AG04449 (cell line): ENCODE measurements at regions not wholly inside any gene's neighbourhood (a gene's known extent, or its start where the extent isn't known, plus 50 kb on each side); places are given as distances from the start of the nearest gene placed in this dataset.

ENCODE experiments used
- CTCF ChIA-PET: fragments of 350-600 bp; formaldehyde crosslinking; extraction: SDS; loops from one replicate; lab custom pipeline; 2021; ENCODE audit warnings: antibody characterized with exemption; lab: Yijun Ruan, JAX
- POLR2A ChIA-PET: fragments of 400-600, 350-600 bp; formaldehyde crosslinking; extraction: SDS; loops from one replicate; lab custom pipeline; 2020; ENCODE audit warnings: antibody characterized with exemption, inconsistent platforms; lab: Yijun Ruan, JAX
- DNase-seq: peaks from one replicate; pipeline ENCODE4 v3.0.0-alpha.2; 2010; ENCODE audit warnings: low read depth, low spot score
- H3K4me3 ChIP-seq: 2 replicates; pipeline ENCODE4 v1.5.1; 2011; ENCODE audit warnings: low read depth, mild to moderate bottlenecking, control low read depth, low read length
- CTCF ChIP-seq: IDR thresholded peaks from one replicate; pipeline ENCODE4 v1.5.1; 2011; ENCODE audit warnings: mild to moderate bottlenecking, moderate library complexity, low read length, control low read depth, inconsistent platforms; ENCODE audit not compliant: insufficient read depth; ENCODE audit errors: missing control alignments

GRCh38 chr10:2831509-2831908 lies 235.8 kb upstream of the PFKP start:
- DNase-seq: no peak
- ChIA-PET CTCF (no interaction called here), POLR2A (no interaction called here)
- TF ChIP-seq CTCF: no peak
- no peak overlapping the region for H3K4me3 ChIP-seq

GRCh38 chr10:2828741-2829140 lies 238.6 kb upstream of the PFKP start:
- CTCF ChIA-PET: interaction anchor here (1.0 kb wide), 1 partner anchor 11 kb away, joined by 3 read pairs; no protein-coding TSS in a partner anchor
- POLR2A ChIA-PET: no interaction called here
- TF ChIP-seq CTCF: no peak
- DNase-seq: no peak
- H3K4me3 ChIP-seq: no peak overlapping the region

- H3K4me3 ChIP-seq: no peak overlapping the region
- no peak for DNase-seq
- no peak for TF ChIP-seq CTCF
- ChIA-PET CTCF (no interaction called here), POLR2A (no interaction called here)
These were observed 240.7 kb upstream of the PFKP start for GRCh38 chr10:2826675-2827074.

- CTCF ChIA-PET: no interaction called here
- no peak overlapping the region for H3K4me3 ChIP-seq
- POLR2A ChIA-PET: no interaction called here
- TF ChIP-seq CTCF: no peak
- no peak for DNase-seq
These were observed 241.5 kb upstream of the PFKP start for GRCh38 chr10:2825841-2826240.

- H3K4me3 ChIP-seq: no peak overlapping the region
- no peak for DNase-seq
- POLR2A ChIA-PET: no interaction called here
- no peak for TF ChIP-seq CTCF
- CTCF ChIA-PET: no interaction called here
These were observed 249.3 kb upstream of the PFKP start for GRCh38 chr10:2817940-2818636.

GRCh38 chr10:2813693-2814092 lies 253.7 kb upstream of the PFKP start:
- DNase-seq: no peak
- H3K4me3 ChIP-seq: no peak overlapping the region
- no peak for TF ChIP-seq CTCF
- ChIA-PET CTCF (no interaction called here), POLR2A (no interaction called here)
